Stimulated activated CD4-positive, alpha-beta T cell treated with anti-CD3 and anti-CD28 coated beads, Interleukin-2, amount 100 ng/mL, for 48 hours (primary cell): ENCODE measurements at regions not wholly inside any gene's neighbourhood (a gene's known extent, or its start where the extent isn't known, plus 50 kb on each side); places are given as distances from the start of the nearest gene placed in this dataset.
"Not testable (repeated sequence)": the region's sequence is repeated elsewhere in the genome, so short reads cannot be mapped to it uniquely, and the experiment has no call there.

Experiments used
- DNase-seq, 2 donors: peaks; one replicate each; pipeline ENCODE4 v3.0.0-alpha.2; 2020

- DNase-seq, result no peak
Observed at GRCh38 chr6:8361259-8361658, 74.1 kb downstream of the SLC35B3 start.

DNA sequence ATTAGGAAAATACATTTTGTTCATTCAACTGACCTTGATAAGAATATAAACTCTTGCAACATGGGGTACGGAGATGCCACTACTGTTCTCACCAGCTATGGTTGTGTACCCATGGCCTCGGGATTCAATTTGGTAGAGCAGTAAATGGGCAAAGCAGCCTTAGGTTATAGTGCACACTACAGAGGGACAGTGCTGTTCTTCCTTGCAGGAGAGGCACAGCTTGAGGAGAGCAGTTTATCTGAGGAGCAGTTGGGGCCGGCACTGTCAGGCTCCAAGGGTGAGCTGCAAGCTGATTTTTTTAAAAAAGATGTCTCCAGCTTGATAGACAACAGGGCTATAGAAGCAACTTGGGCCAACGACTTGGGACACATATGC lies 82.4 kb downstream of the SLC35B3 start:
- no peak for DNase-seq

DNA sequence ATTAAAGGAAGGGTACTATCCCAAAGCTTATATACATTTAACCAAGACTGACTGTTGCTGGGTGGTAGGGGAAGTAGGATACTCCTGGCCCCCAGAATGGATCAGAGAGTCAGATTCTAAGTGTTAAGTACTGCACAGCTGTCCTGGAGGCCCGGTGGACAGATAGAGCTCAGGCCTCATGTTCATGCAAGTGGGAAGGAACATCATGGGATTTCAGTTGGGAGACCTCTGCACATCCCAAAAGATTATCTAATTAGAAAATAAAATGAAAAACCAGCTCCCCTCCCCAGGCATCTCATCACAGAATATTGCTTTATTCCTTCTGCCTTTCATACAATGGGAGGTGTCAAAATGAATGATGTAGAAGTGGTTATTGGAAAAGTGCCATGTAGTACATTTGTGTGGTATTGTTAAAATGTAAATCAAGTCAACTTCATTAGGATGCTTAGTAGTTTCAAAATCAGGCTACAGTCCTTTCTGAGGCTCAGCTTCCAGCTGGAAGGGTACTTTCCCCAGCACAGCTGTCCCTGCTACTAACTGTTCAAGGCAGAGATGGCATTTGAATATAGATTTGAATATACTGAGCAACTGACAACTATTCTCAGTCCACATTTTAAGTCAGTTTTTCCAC lies 82.9 kb downstream of the SLC35B3 start:
- DNase-seq, result no peak

DNA sequence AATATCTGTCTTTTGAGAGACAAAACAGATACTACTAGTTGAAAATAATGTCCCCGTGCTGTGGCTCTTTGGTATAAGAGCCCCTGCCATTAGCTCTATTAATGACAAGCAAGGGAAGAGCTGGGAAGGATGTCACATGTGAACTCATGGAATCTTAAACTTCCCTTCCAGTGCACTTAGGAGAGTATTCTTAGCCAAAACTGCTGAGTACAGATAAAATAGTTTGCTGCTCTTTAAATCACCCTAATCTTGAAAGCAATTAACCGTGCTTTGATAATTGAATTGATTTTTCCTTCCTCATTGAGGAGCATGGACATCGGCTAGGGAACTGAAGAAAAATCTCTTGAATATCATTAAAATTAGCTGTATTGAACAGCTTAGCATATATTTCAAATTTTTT lies 91.7 kb downstream of the SLC35B3 start:
- no peak for DNase-seq

- no peak for DNase-seq
Observed at GRCh38 chr6:8342241-8342819, 93.0 kb downstream of the SLC35B3 start.

DNA sequence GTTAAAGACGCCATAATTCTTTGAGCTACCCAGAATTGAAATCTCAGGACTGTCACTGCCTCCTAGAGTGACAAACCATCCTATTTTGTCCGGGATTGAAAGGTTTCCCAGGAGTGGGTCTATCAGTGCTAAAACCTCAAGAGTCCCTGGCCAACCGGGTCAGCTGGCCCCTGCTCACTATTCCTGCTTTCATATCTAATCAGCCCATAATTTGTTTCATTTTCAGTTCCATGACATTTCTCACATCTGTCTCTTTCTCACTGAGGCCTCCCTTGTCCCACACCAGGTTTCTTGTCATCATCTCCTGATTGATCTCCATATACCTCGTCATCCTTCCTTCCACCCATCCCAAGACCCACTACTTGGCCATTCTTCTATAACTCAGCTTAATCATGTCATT lies 98.2 kb downstream of the SLC35B3 start:
- DNase-seq, result no peak

DNA sequence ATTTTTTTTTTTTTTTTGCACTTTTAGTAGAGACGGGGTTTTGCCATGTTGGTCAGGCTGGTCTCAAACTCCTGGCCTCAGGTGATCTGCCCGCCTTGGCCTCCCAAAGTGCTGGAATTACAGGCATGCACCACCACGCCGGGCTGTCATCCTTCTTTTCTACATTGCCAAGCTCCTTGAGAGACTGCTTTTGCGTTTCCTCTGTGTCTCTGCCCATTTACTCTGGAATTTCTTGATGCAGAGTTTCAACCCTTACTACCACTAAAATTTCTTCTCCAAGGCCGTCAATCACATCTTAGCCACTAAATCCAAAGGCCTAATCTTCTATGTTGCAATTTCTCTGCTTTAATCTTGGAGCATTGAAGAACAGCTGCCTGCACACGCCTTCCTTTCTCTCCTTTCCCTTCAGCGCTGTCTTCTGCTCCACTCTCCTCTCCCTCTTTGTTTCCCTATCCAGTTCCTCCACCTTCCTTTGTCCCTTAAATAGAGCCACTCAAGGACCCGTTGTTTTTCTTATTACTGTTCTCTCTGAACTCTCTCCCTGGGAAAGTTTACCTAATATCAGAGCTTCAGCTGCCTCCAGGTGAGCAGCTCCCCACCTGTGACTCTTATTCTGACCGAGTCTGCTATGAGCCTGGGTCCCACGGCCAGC lies 98.8 kb downstream of the SLC35B3 start:
- DNase-seq, result no peak

DNA sequence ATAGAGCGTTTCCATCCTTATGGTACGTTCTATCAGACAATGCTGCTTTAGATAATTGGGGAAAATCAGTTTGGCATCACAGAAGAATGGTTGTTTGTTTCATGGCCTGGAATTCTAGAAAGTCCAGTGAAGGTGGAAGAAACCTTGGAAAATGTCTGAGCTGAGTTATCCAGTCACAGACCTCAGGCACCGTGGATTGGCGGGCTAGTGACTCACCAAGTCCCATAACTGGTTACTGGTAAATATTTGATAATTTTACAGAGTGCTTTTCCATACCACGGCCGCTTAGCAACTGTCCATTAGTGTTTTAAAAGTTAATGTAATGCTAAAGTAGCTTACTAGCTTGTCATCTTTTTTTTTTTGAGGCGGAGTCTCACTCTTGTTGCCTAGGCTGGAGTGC lies 99.4 kb downstream of the SLC35B3 start:
- no peak for DNase-seq

GRCh38 chr6:8335381-8335780 lies 100.0 kb downstream of the SLC35B3 start:
- DNase-seq, result no peak

- DNase-seq, result no peak
Observed at GRCh38 chr6:8334113-8334512, 101.2 kb downstream of the SLC35B3 start.

DNA sequence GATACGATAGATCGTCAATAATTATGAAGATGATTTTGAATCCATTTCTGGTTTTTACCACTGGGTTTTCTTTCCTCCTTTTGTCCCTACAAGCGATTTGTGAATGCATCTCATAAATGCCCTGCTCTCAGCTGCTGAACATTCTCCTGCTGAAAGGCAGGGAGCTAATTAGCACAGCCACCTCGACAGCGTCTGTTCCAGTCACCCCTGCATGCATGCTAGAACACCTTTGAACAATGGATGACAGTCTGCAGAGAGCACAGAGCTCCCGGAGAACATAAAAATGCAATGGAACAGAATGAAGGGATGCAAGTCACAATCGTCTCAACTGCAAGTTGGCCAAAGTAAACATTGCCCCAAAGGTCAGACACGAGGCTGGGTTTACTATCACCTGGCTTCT lies 105.8 kb downstream of the SLC35B3 start:
- DNase-seq, result no peak

DNA sequence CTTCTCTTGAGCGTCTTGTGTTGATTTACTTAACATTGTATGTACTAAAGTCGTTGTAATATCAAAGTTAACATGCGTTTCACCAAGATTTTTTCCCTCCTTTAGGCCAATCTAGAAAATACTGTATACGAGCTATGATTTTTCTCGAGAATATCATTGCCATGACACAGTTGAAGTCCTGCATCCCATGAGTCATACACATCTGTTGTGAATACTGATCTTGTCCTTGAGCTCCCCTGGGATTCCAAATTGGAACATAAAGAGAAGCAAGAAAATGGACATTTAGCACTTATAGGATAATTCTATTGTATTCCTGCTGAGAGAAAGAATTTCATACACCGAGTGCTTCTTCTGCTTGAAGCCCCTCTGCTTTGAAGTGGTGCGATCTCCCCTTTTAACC lies 109.6 kb downstream of the SLC35B3 start:
- DNase-seq, result no peak

DNA sequence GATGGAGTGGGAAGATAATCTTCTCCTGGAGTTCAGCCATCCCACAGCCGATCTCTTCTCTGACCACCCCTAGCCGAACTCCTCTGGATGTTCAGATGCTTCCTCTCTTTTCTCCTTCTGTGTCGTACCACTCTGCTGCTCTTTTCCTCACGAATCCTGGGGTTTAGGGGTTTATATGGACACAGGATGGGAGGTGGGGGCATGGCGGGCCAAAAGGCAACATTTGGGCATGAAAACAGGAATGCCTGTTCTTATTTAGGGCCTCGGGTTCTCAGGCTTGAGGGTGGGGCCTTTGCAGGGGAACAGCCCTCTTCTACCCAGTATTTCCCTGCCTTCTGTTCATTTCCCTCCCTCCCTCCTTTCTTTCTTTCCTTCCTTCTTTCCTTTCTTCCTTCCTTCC lies 112.7 kb downstream of the SLC35B3 start:
- DNase-seq, result no peak

GRCh38 chr6:8321671-8322404 lies 113.5 kb downstream of the SLC35B3 start:
- DNase-seq, result no peak

DNA sequence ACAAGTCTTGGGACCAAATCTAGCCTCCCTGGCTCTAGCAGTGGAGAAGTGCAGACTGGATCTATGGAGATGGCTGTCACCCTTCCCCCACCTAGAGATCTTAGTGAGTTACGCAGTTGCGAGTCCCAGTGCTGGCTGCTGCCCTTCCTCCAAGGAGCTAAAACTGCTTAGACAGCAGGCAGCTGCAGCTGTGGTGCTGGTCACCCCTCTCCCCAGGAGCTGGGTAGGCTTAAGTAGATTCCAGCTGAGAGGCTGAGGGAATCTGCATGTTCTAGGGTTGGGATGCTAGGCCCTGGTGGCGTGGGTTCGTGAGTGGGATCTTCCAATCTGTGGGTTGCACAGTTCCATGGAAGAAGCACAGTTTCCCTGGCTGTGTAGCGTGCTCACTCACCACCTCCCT lies 120.2 kb downstream of the SLC35B3 start:
- DNase-seq, result no peak

DNA sequence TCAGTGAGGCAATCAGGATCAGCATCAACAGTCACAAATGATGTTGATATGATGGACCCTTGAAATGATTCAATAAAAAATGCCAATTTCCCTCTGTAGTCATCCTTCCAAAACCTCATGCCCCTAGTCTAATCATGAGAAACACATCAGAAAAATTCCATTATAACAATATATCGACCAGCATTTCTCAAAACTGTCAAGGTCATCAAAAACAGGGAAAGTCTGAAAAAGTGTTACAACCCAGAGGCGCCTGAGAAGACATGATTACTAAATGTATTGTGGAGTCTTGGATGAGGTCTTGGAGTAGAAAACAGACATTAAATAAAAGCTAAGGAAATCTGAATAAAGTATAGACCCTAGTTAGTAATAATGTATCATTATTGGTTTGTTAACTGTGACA lies 133.8 kb downstream of the SLC35B3 start:
- DNase-seq, result no peak

GRCh38 chr6:8299034-8299433 lies 136.3 kb downstream of the SLC35B3 start:
- no peak for DNase-seq

DNA sequence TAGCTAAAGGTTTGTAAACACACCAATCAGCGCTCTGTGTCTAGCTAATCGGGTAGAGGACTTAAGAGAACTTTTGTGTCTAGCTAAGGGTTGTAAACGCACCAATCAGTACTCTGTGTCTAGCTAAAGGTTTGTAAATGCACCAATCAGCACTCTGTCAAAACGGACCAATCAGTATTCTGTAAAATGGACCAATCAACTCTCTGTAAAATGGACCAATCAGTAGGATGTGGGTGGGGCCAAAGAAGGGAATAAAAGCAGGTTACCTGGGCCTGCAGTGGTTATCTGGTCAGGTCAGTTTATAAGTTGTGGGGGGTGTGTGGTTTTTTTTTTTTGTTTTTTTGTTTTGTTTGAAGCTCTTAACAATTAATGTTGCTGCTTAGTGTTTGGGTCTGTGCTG lies 152.4 kb downstream of the SLC35B3 start:
- DNase-seq, result not testable (repeated sequence)

DNA sequence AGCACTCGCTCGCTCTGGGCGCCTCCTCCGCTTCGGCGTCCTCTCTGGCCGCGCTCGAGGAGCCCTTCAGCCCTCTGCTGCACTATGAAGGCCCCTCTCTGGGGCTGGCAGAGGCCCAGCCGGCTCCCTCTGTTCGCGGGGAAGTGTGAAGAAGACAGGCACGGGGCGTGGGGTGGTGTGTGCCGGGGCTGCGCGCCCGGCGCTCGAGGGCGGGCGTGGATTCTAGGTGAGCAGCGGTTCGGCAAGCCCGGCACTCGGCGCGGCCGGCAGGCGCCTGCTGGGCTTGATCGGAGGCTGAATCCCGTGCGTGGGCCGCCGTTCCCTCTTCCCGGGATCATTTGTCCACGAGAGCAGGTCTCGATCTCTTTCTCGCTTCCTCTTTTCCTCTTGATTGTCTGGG lies 153.0 kb downstream of the SLC35B3 start:
- DNase-seq, result no peak

GRCh38 chr6:8279041-8279805 lies 156.1 kb downstream of the SLC35B3 start:
- DNase-seq, result no peak

GRCh38 chr6:8278562-8278961 lies 156.8 kb downstream of the SLC35B3 start:
- DNase-seq, result no peak

- no peak for DNase-seq
Observed at GRCh38 chr6:8277769-8278168, 157.6 kb downstream of the SLC35B3 start.

GRCh38 chr6:8276148-8276547 lies 159.2 kb downstream of the SLC35B3 start:
- no peak for DNase-seq
